Lower leg skin (tissue), 4 donors: ENCODE measurements at regions not wholly inside any gene's neighbourhood (a gene's known extent, or its start where the extent isn't known, plus 50 kb on each side); places are given as distances from the start of the nearest gene placed in this dataset.

Experiments used
- DNase-seq, 2 donors: peaks; one replicate each; pipeline ENCODE4 v3.0.0-alpha.2; 2019; ENCODE audit warnings: low spot score in 2 of 2
- H3K4me3 ChIP-seq: fragments of 200-600 bp; sonication (generic); 2 replicates; pipeline ENCODE4 v1.5.1; 2017; ENCODE audit warnings: mild to moderate bottlenecking, low read depth; ENCODE audit not compliant: poor library complexity, severe bottlenecking
- POLR2A ChIP-seq, 2 donors: fragments of 450-650 bp; IDR thresholded peaks; one replicate each; pipeline ENCODE4 v1.6.1; 2016 to 2017; ENCODE audit warnings: antibody characterized with exemption in 2 of 2, mild to moderate bottlenecking in 1 of 2, moderate library complexity in 1 of 2
- WGBS, 2 donors: methylation state at CpG; one replicate each; pipeline ENCODE4 v1.1.5; 2018; 5-methylcytosine and 5-hydroxymethylcytosine counted together
- intact Hi-C: fragments of 100-400 bp; cut with DNase I; formaldehyde crosslinking; loops from one replicate; pipeline ENCODE4 v1.15.0; 2023; ENCODE audit warnings: low total_unique reads
- TF ChIP-seq, protein P1 (sequence below), 3 donors: fragments of 450-650 bp; IDR thresholded peaks; one replicate each; pipeline ENCODE4 v1.5.1; 2016; ENCODE audit warnings: antibody characterized with exemption in 3 of 3, mild to moderate bottlenecking in 3 of 3, moderate library complexity in 2 of 3

DNA sequence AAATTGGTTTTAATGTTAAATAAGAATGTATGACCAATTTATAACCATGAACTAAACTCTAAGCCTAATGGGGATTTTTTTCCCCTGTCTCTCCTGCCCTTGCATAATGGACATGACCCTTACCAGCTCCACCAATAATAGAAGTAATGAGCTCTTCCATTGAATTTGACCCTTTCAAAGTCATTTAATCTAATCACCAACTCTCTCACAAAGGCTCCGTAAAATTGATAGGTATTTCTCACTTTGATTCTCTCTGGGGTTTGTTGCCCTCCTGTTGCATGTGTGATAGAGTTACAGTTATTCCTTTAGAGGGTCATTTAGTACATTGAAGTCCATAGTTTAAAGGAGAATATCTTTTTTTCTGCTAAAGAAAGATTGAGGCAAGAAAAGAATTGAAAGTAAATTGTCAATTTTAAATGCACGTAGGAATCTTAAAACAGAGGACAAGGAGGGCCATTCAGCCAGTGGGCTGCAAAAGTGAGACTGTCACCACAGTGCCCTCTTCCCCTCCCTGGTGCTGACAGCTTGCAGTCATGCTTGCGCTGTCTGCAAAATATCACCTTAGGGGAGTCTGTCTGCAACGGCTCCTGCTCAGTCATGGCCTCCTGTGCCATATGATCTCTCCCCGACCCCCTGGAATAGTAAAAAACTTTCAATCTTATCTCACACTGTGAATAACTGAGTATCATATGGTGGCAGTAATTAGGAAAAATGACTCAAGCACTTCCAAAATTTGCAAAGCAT lies 307.5 kb upstream of the GNPDA2 start:
- H3K4me3 ChIP-seq = no peak overlapping the region
- intact Hi-C loops = no loop called here
- DNase-seq = no peak
- TF ChIP-seq POLR2A (IDR thresholded peaks at IDR 0.05) = no peak
- TF ChIP-seq, protein P1, sequence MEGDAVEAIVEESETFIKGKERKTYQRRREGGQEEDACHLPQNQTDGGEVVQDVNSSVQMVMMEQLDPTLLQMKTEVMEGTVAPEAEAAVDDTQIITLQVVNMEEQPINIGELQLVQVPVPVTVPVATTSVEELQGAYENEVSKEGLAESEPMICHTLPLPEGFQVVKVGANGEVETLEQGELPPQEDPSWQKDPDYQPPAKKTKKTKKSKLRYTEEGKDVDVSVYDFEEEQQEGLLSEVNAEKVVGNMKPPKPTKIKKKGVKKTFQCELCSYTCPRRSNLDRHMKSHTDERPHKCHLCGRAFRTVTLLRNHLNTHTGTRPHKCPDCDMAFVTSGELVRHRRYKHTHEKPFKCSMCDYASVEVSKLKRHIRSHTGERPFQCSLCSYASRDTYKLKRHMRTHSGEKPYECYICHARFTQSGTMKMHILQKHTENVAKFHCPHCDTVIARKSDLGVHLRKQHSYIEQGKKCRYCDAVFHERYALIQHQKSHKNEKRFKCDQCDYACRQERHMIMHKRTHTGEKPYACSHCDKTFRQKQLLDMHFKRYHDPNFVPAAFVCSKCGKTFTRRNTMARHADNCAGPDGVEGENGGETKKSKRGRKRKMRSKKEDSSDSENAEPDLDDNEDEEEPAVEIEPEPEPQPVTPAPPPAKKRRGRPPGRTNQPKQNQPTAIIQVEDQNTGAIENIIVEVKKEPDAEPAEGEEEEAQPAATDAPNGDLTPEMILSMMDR (IDR thresholded peaks at IDR 0.05) = no peak
- 50 to 57% methylated on average over 5 of the region's 5 CpGs for WGBS, 2 donors

DNA sequence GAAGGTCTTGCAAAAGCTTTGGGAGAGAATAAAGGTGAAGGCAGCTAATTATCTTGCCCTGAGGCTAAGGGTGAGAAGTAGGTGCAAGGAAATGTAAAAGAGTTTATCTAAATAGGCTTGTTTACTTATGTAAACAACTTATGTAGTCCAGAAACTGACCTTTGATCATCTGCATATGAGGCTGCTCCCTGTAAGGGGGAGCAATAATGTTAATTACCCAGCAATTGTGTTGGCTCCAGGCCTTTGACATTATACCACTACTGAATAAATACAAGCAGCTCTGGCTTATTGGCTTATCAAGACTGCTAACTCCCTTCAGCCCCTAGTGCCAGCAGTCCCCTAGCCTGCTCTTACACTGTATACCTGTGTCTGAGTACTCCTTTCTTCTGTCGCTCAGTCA lies 303.7 kb upstream of the GNPDA2 start:
- intact Hi-C loops = no loop called here
- no peak for TF ChIP-seq POLR2A (IDR thresholded peaks at IDR 0.05)
- TF ChIP-seq, protein P1 (IDR thresholded peaks at IDR 0.05) = no peak
- WGBS, 2 donors = 95 to 100% methylated on average over 1 of the region's 1 CpG

DNA sequence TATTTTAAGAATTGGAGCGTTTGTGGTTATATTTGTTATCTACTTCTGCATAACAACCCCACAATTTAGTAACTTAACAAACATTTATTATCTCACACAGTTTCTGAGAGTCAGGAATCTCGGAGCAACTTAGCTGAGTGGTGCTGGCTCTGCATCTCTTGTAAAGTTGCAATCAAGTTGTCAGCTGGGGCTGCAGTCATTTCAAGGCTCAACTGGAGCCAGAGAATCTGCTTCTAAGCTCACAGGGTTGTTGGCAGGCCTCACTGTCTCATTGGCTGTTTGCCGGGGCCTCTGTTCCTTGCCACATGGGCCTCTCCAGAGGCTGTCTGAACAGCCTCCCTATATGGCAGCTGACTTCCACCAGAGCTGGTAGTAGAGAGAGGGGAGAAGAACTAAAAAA lies 281.2 kb upstream of the GNPDA2 start:
- no peak for DNase-seq
- no peak for TF ChIP-seq POLR2A (IDR thresholded peaks at IDR 0.05)
- TF ChIP-seq, protein P1 (IDR thresholded peaks at IDR 0.05) = no peak
- WGBS, 2 donors = 68 to 81% methylated on average over 3 of the region's 3 CpGs
- intact Hi-C loops = no loop called here
- H3K4me3 ChIP-seq = no peak overlapping the region

More for the DNA sequence above, 303.7 kb upstream of the GNPDA2 start:
- H3K4me3 ChIP-seq = no peak overlapping the region
- no peak for DNase-seq

DNA sequence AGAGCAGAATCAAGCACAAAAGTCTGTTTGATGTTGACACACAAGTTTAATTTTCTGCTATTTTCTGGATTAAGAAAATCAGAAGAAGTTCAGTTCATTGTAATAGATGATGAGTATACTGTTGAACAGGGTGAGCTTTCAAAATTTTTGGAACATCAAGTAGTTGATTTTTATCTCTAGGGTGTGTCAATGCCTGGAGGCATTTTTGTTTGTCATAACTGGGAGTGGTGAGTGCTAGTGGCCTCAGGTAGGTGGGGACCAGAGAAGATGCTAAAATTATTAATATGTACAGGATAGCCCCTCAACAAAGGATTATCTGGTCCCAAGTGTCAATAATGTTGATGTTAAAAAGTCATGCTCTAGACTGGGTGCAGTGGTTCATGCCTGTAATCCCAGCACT lies 279.7 kb upstream of the GNPDA2 start:
- no peak for DNase-seq
- TF ChIP-seq POLR2A (IDR thresholded peaks at IDR 0.05) = no peak
- TF ChIP-seq, protein P1 (IDR thresholded peaks at IDR 0.05) = no peak
- intact Hi-C loops = no loop called here
- no peak overlapping the region for H3K4me3 ChIP-seq

DNA sequence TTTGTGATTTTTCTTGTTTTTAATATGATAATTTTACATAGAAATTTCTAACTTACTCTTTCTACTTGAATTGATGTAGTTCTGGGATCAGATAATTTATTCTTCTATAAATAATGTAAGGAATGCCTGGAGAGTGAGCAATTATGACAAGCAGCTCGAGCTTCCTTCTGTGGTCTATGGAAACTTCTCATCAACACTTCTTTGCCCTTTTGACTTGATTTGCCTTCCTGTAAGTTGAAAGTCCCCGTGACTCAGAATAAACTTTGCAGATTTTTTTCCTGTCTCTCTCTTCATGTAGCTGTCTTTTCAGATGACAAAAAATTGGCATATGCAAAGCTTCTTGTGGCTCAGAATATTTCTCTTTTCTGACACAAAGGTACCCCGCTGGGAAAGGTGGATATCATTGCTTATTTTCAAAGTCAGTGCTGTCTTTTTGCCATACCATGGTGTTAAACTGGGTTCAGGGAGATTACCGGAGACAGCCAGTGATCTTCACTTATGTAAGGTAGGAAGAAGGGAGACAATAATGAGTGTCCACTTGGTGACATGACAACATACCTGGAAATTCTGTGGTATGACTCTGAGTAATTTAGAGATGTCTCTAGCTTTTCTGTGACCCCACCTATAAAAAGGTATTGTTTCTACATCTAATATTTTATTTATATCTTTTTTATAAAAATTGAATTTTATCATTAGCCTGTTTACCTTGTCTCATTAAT lies 278.6 kb upstream of the GNPDA2 start:
- no peak overlapping the region for H3K4me3 ChIP-seq
- no peak for DNase-seq
- 54 to 57% methylated on average over 4 of the region's 4 CpGs for WGBS, 2 donors
- TF ChIP-seq POLR2A (IDR thresholded peaks at IDR 0.05) = no peak
- TF ChIP-seq, protein P1 (IDR thresholded peaks at IDR 0.05) = no peak
- intact Hi-C loops = no loop called here
